Tibial nerve (tissue), 4 donors: ENCODE measurements at regions not wholly inside any gene's neighbourhood (a gene's known extent, or its start where the extent isn't known, plus 50 kb on each side); places are given as distances from the start of the nearest gene placed in this dataset.
"Not testable (repeated sequence)": the region's sequence is repeated elsewhere in the genome, so short reads cannot be mapped to it uniquely, and the experiment has no call there.

Experiments used
- EP300 ChIP-seq, 2 donors: sonication (generic); formaldehyde crosslinking; IDR thresholded peaks; one replicate each; pipeline ENCODE4 v1.6.1; 2017; ENCODE audit warnings: antibody characterized with exemption in 2 of 2, mild to moderate bottlenecking in 1 of 2
- POLR2A ChIP-seq, 2 donors: fragments of 450-650 bp; IDR thresholded peaks; one replicate each; pipeline ENCODE4 v1.6.1; 2017; ENCODE audit warnings: antibody characterized with exemption in 2 of 2, mild to moderate bottlenecking in 2 of 2, moderate library complexity in 2 of 2
- TF ChIP-seq, protein P1 (sequence below), 5 experiments: fragments of 200-600 bp in 3 of 5; fragments of 450-650 bp in 2 of 5; sonication (generic) in 3 of 5; IDR thresholded peaks; one replicate each; pipeline ENCODE4 v1.5.1; 2016 to 2019; ENCODE audit warnings: antibody characterized with exemption in 5 of 5, mild to moderate bottlenecking in 3 of 5, moderate library complexity in 2 of 5

DNA sequence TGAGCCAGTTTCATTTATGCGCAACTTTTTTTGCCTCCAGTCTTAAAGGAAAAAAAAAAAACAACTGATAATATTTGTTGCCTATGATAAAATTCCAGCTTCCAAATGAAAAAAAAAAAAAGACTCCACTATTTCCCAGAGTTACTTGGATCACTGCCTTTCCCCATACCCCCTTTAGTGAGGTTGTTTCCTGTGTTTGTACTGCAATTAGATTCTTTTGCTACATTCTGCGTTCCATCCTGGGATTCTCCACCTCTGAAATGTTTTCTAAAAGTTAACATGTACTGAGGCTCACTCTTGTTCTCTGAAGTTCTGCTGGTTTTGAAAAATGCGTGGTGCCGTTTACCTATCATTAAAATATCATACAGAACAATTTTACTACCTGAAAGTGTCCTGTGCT lies 72.0 kb upstream of the NUTM2F start:
- TF ChIP-seq, protein P1, sequence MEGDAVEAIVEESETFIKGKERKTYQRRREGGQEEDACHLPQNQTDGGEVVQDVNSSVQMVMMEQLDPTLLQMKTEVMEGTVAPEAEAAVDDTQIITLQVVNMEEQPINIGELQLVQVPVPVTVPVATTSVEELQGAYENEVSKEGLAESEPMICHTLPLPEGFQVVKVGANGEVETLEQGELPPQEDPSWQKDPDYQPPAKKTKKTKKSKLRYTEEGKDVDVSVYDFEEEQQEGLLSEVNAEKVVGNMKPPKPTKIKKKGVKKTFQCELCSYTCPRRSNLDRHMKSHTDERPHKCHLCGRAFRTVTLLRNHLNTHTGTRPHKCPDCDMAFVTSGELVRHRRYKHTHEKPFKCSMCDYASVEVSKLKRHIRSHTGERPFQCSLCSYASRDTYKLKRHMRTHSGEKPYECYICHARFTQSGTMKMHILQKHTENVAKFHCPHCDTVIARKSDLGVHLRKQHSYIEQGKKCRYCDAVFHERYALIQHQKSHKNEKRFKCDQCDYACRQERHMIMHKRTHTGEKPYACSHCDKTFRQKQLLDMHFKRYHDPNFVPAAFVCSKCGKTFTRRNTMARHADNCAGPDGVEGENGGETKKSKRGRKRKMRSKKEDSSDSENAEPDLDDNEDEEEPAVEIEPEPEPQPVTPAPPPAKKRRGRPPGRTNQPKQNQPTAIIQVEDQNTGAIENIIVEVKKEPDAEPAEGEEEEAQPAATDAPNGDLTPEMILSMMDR (IDR thresholded peaks at IDR 0.05), result not testable (repeated sequence)
- TF ChIP-seq POLR2A, EP300 (IDR thresholded peaks at IDR 0.05): not testable (repeated sequence)
